HEK293 (cell line): ENCODE measurements at regions not wholly inside any gene's neighbourhood (a gene's known extent, or its start where the extent isn't known, plus 50 kb on each side); places are given as distances from the start of the nearest gene placed in this dataset.

Experiments
- CTCF ChIA-PET: fragments of 350-600 bp; formaldehyde crosslinking; extraction: SDS; loops from one replicate; lab custom pipeline; 2021; ENCODE audit warnings: antibody characterized with exemption; lab: Yijun Ruan, JAX
- POLR2A ChIA-PET: fragments of 300-600 bp; formaldehyde crosslinking; extraction: SDS; loops from one replicate; lab custom pipeline; 2020; ENCODE audit warnings: antibody characterized with exemption, inconsistent platforms; lab: Yijun Ruan, JAX
- H3K27ac ChIP-seq: fragments of 200-500 bp; sonication (Bioruptor generic); 2 replicates; pipeline ENCODE4 v1.5.1; 2014; ENCODE audit warnings: low read depth, low read length, control low read depth, inconsistent platforms; ENCODE audit errors: extremely low read depth
- H3K36me3 ChIP-seq, 2 experiments: fragments of 200-500 bp in 1 of 2; sonication (Bioruptor generic) in 1 of 2; 1 replicate in 1 of 2; 2 replicates in 1 of 2; pipeline ENCODE4 v1.5.1; 2014 to 2017; ENCODE audit warnings: inconsistent platforms in 2 of 2, low read length in 2 of 2; ENCODE audit not compliant: control insufficient read depth in 2 of 2, insufficient read depth in 1 of 2
- H3K4me1 ChIP-seq: fragments of 200-500 bp; sonication (Bioruptor generic); 2 replicates; pipeline ENCODE4 v1.5.1; 2014; ENCODE audit warnings: mild to moderate bottlenecking, low read length, inconsistent platforms; ENCODE audit not compliant: control insufficient read depth, insufficient read depth
- H3K4me3 ChIP-seq: 2 replicates; pipeline ENCODE4 v1.5.1; 2011; ENCODE audit warnings: low read depth, mild to moderate bottlenecking, control low read depth, low read length, moderate library complexity
- H3K9me3 ChIP-seq: fragments of 200-500 bp; sonication (Bioruptor generic); 2 replicates; pipeline ENCODE4 v1.5.1; 2014; ENCODE audit warnings: low read depth, low read length, inconsistent platforms; ENCODE audit not compliant: control insufficient read depth, insufficient read depth
- KLF7 ChIP-seq: fragments of 450-650 bp; formaldehyde crosslinking; IDR thresholded peaks from 2 replicates; pipeline ENCODE4 v1.5.1; 2016; ENCODE audit warnings: missing biosample characterization, missing genetic modification characterization, borderline replicate concordance
- PRDM1 ChIP-seq: fragments of 450-650 bp; formaldehyde crosslinking; IDR thresholded peaks from 2 replicates; pipeline ENCODE4; 2016; ENCODE audit warnings: missing biosample characterization, missing genetic modification characterization
- PRDM10 ChIP-seq: fragments of 450-650 bp; formaldehyde crosslinking; IDR thresholded peaks from 2 replicates; pipeline ENCODE4 v1.5.1; 2016; ENCODE audit warnings: missing biosample characterization, missing genetic modification characterization
- SCRT1 ChIP-seq: fragments of 450-650 bp; formaldehyde crosslinking; IDR thresholded peaks from 2 replicates; pipeline ENCODE4 v1.5.1; 2016; ENCODE audit warnings: missing biosample characterization, missing genetic modification characterization, borderline replicate concordance
- SETDB1 ChIP-seq: IDR thresholded peaks from one replicate; pipeline ENCODE4 v1.6.1; 2017; ENCODE audit warnings: mild to moderate bottlenecking, low read length, moderate library complexity, mixed read lengths; ENCODE audit not compliant: insufficient read length
- ZBTB17 ChIP-seq: fragments of 450-650 bp; formaldehyde crosslinking; IDR thresholded peaks from 2 replicates; pipeline ENCODE4 v1.5.1; 2016; ENCODE audit warnings: missing biosample characterization, missing genetic modification characterization
- ZBTB8A ChIP-seq: fragments of 450-650 bp; formaldehyde crosslinking; IDR thresholded peaks from 2 replicates; pipeline ENCODE4 v1.5.1; 2016; ENCODE audit warnings: missing biosample characterization, missing genetic modification characterization
- ZNF175 ChIP-seq: fragments of 450-650 bp; formaldehyde crosslinking; IDR thresholded peaks from 2 replicates; pipeline ENCODE4 v1.5.1; 2016; ENCODE audit warnings: missing biosample characterization, missing genetic modification characterization
- ZNF248 ChIP-seq: fragments of 450-650 bp; formaldehyde crosslinking; IDR thresholded peaks from 2 replicates; pipeline ENCODE4 v1.5.1; 2017; ENCODE audit warnings: missing biosample characterization, missing genetic modification characterization
- ZNF416 ChIP-seq: fragments of 450-650 bp; formaldehyde crosslinking; IDR thresholded peaks from 2 replicates; pipeline ENCODE4 v1.5.1; 2016; ENCODE audit warnings: missing biosample characterization, missing genetic modification characterization
- ZNF529 ChIP-seq: fragments of 450-650 bp; formaldehyde crosslinking; IDR thresholded peaks from 2 replicates; pipeline ENCODE4 v1.5.1; 2017; ENCODE audit warnings: missing genetic modification characterization, missing biosample characterization; ENCODE audit not compliant: insufficient replicate concordance
- ZNF548 ChIP-seq: fragments of 450-650 bp; formaldehyde crosslinking; IDR thresholded peaks from 2 replicates; pipeline ENCODE4 v1.5.1; 2016; ENCODE audit warnings: missing biosample characterization, missing genetic modification characterization
- ZNF571 ChIP-seq: fragments of 450-650 bp; formaldehyde crosslinking; IDR thresholded peaks from 2 replicates; pipeline ENCODE4 v1.5.0; 2017; ENCODE audit warnings: missing biosample characterization, missing genetic modification characterization
- ZNF624 ChIP-seq: fragments of 450-650 bp; formaldehyde crosslinking; IDR thresholded peaks from 2 replicates; pipeline ENCODE4 v1.5.1; 2017; ENCODE audit warnings: missing biosample characterization, missing genetic modification characterization
- ZSCAN16 ChIP-seq: fragments of 450-650 bp; formaldehyde crosslinking; IDR thresholded peaks from 2 replicates; pipeline ENCODE4 v1.5.1; 2016; ENCODE audit warnings: missing biosample characterization, missing genetic modification characterization
- TF ChIP-seq, protein P1 (sequence below): fragments of 450-650 bp; formaldehyde crosslinking; conservative IDR thresholded peaks from 2 replicates; pipeline ENCODE4 v1.5.1; 2016; ENCODE audit warnings: low read depth, missing biosample characterization, missing genetic modification characterization
- TF ChIP-seq, protein P2 (sequence below): fragments of 450-650 bp; IDR thresholded peaks from 2 replicates; pipeline ENCODE4 v1.5.1; 2018; ENCODE audit warnings: missing biosample characterization, missing genetic modification characterization
- TF ChIP-seq, protein P3 (sequence below): fragments of 450-650 bp; formaldehyde crosslinking; IDR thresholded peaks from 2 replicates; pipeline ENCODE4 v1.5.1; 2016; ENCODE audit warnings: missing biosample characterization, missing genetic modification characterization

GRCh38 chr2:79272616-79273015 is 113.1 kb upstream of the REG3A start:
- no peak for TF ChIP-seq ZNF548 (tag by site-specific recombination)
- peak; percentile 64 for TF ChIP-seq SETDB1

DNA sequence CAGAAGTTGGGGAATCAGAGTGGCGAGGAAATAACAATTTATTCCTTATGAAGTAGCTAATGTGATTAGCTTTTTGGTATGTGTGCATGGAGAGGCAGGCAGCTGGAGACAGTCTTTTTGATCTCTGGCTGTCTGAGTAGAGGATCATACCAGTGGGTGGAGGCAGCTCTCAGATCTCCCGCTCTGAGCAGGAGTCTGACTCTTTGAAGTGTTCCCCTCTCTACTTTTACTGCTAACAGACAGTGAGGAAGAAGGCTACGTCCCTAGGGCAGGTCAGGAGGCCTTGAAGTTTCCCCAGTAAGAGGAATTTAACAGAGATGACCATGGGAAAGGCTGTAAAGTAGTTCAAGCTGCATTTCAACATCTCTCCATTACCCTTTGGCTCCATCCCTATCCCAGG is 111.9 kb upstream of the REG3A start:
- no peak overlapping the region for H3K4me3 ChIP-seq
- H3K9me3 ChIP-seq = no peaks in the 10 kb centered on the region
- H3K36me3 ChIP-seq = no peaks in the 10 kb centered on the region
- H3K4me1 ChIP-seq = no peaks in the 10 kb centered on the region
- POLR2A ChIA-PET = no interaction called here
- TF ChIP-seq, protein P1, sequence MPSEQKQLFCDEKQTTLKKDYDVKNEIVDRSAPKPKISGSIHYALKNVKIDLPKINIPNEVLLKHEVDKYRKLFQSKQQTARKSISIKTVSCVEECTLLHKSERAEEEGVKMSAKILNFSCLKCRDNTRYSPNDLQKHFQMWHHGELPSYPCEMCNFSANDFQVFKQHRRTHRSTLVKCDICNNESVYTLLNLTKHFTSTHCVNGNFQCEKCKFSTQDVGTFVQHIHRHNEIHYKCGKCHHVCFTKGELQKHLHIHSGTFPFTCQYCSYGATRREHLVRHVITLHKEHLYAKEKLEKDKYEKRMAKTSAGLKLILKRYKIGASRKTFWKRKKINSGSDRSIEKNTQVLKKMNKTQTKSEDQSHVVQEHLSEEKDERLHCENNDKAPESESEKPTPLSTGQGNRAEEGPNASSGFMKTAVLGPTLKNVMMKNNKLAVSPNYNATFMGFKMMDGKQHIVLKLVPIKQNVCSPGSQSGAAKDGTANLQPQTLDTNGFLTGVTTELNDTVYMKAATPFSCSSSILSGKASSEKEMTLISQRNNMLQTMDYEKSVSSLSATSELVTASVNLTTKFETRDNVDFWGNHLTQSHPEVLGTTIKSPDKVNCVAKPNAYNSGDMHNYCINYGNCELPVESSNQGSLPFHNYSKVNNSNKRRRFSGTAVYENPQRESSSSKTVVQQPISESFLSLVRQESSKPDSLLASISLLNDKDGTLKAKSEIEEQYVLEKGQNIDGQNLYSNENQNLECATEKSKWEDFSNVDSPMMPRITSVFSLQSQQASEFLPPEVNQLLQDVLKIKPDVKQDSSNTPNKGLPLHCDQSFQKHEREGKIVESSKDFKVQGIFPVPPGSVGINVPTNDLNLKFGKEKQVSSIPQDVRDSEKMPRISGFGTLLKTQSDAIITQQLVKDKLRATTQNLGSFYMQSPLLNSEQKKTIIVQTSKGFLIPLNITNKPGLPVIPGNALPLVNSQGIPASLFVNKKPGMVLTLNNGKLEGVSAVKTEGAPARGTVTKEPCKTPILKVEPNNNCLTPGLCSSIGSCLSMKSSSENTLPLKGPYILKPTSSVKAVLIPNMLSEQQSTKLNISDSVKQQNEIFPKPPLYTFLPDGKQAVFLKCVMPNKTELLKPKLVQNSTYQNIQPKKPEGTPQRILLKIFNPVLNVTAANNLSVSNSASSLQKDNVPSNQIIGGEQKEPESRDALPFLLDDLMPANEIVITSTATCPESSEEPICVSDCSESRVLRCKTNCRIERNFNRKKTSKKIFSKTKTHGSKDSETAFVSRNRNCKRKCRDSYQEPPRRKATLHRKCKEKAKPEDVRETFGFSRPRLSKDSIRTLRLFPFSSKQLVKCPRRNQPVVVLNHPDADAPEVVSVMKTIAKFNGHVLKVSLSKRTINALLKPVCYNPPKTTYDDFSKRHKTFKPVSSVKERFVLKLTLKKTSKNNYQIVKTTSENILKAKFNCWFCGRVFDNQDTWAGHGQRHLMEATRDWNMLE = no peak
- TF ChIP-seq PRDM1 (no peak), ZNF248 (tag by site-specific recombination) (no peak), ZNF571 (tag by site-specific recombination) (no peak), ZBTB17 (tag by site-specific recombination) (no peak), PRDM10 (tag by site-specific recombination) (no peak), KLF7 (tag by site-specific recombination) (no peak), ZNF175 (no peak), ZNF624 (tag by site-specific recombination) (no peak)
- TF ChIP-seq, protein P2, sequence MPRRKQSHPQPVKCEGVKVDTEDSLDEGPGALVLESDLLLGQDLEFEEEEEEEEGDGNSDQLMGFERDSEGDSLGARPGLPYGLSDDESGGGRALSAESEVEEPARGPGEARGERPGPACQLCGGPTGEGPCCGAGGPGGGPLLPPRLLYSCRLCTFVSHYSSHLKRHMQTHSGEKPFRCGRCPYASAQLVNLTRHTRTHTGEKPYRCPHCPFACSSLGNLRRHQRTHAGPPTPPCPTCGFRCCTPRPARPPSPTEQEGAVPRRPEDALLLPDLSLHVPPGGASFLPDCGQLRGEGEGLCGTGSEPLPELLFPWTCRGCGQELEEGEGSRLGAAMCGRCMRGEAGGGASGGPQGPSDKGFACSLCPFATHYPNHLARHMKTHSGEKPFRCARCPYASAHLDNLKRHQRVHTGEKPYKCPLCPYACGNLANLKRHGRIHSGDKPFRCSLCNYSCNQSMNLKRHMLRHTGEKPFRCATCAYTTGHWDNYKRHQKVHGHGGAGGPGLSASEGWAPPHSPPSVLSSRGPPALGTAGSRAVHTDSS (tag by site-specific recombination) = no peak
- no peak overlapping the region for H3K27ac ChIP-seq
- CTCF ChIA-PET = no interaction called here

More at GRCh38 chr2:79272616-79273015, 113.1 kb upstream of the REG3A start:
- no peaks in the 10 kb centered on the region for H3K36me3 ChIP-seq
- no peak overlapping the region for H3K4me3 ChIP-seq
- ChIA-PET POLR2A (no interaction called here), CTCF (no interaction called here)
- H3K27ac ChIP-seq = no peak overlapping the region
- no peaks in the 10 kb centered on the region for H3K9me3 ChIP-seq
- H3K4me1 ChIP-seq = no peaks in the 10 kb centered on the region

DNA sequence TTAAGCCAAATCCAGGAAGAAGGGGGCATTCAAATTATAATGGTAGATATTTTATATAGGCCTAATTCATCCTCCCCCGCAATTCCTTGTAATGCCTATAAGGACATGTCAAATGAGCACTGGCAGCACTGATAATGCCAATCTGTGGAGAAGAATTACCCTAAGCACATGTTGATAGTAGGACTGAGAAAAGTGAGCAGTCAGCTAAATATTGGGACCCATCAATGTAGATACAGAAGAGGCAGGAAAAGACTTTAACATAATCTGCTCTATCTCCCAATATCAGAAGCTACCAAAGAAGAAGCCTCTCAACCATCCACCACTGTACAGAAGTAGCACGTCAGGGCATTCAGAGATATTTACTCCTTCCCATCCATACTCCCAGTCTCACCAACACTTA is 101.3 kb upstream of the REG3A start:
- H3K27ac ChIP-seq = no peak overlapping the region
- ChIA-PET POLR2A (no interaction called here), CTCF (no interaction called here)
- no peak overlapping the region for H3K4me3 ChIP-seq
- no peaks in the 10 kb centered on the region for H3K4me1 ChIP-seq
- TF ChIP-seq ZNF529 (no peak), ZBTB8A (tag by site-specific recombination) (no peak), ZSCAN16 (no peak), SCRT1 (no peak), ZNF416 (tag by site-specific recombination) (no peak)
- TF ChIP-seq, protein P3, sequence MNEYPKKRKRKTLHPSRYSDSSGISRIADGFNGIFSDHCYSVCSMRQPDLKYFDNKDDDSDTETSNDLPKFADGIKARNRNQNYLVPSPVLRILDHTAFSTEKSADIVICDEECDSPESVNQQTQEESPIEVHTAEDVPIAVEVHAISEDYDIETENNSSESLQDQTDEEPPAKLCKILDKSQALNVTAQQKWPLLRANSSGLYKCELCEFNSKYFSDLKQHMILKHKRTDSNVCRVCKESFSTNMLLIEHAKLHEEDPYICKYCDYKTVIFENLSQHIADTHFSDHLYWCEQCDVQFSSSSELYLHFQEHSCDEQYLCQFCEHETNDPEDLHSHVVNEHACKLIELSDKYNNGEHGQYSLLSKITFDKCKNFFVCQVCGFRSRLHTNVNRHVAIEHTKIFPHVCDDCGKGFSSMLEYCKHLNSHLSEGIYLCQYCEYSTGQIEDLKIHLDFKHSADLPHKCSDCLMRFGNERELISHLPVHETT (tag by site-specific recombination) = no peak
- TF ChIP-seq, protein P2 (tag by site-specific recombination) = no peak
- no peaks in the 10 kb centered on the region for H3K9me3 ChIP-seq
- no peaks in the 10 kb centered on the region for H3K36me3 ChIP-seq
